GM21737 (cell line): ENCODE measurements at regions not wholly inside any gene's neighbourhood (a gene's known extent, or its start where the extent isn't known, plus 50 kb on each side); places are given as distances from the start of the nearest gene placed in this dataset.
"Not testable (repeated sequence)": the region's sequence is repeated elsewhere in the genome, so short reads cannot be mapped to it uniquely, and the experiment has no call there.

Source experiments
- ATAC-seq: cut with Tn5 transposase; IDR thresholded peaks from one replicate; pipeline ENCODE4 v1.9.1; 2021; ENCODE audit warnings: mild to moderate bottlenecking, moderate library complexity; ENCODE audit not compliant: unreplicated experiment

- ATAC-seq, result no peak
These were observed 360.2 kb downstream of the HHIPL2 start for GRCh38 chr1:222187566-222188332.

- ATAC-seq, result no peak
These were observed 365.3 kb downstream of the HHIPL2 start for GRCh38 chr1:222182641-222183040.

GRCh38 chr1:222181191-222181590, 366.7 kb downstream of the HHIPL2 start:
- ATAC-seq, result no peak

- ATAC-seq, result not testable (repeated sequence)
These were observed 370.4 kb downstream of the HHIPL2 start for GRCh38 chr1:222177496-222177895.

GRCh38 chr1:222171005-222171404, 376.9 kb downstream of the HHIPL2 start:
- no peak for ATAC-seq

- no peak for ATAC-seq
These were observed 379.3 kb downstream of the HHIPL2 start for GRCh38 chr1:222168621-222169020.

- no peak for ATAC-seq
These were observed 380.0 kb downstream of the HHIPL2 start for GRCh38 chr1:222167896-222168295.

GRCh38 chr1:222167111-222167510, 380.8 kb downstream of the HHIPL2 start:
- no peak for ATAC-seq

GRCh38 chr1:222165629-222166028, 382.3 kb downstream of the HHIPL2 start:
- ATAC-seq, result no peak

- no peak for ATAC-seq
These were observed 384.0 kb downstream of the HHIPL2 start for GRCh38 chr1:222163895-222164294.

- ATAC-seq, result no peak
These were observed 386.2 kb downstream of the HHIPL2 start for GRCh38 chr1:222161676-222162075.

- ATAC-seq, result no peak
These were observed 390.3 kb downstream of the HHIPL2 start for GRCh38 chr1:222157612-222158011.

- ATAC-seq, result no peak
These were observed 398.3 kb upstream of the DUSP10 start for GRCh38 chr1:222140206-222140605.

GRCh38 chr1:222138095-222138494, 396.2 kb upstream of the DUSP10 start:
- no peak for ATAC-seq

- ATAC-seq, result no peak
These were observed 395.0 kb upstream of the DUSP10 start for GRCh38 chr1:222136869-222137268.

- no peak for ATAC-seq
These were observed 387.2 kb upstream of the DUSP10 start for GRCh38 chr1:222129041-222129440.

GRCh38 chr1:222127526-222128152, 385.8 kb upstream of the DUSP10 start:
- no peak for ATAC-seq

GRCh38 chr1:222127096-222127495, 385.2 kb upstream of the DUSP10 start:
- ATAC-seq, result no peak

GRCh38 chr1:222126052-222126451, 384.2 kb upstream of the DUSP10 start:
- no peak for ATAC-seq

- ATAC-seq, result no peak
These were observed 382.7 kb upstream of the DUSP10 start for GRCh38 chr1:222124602-222125001.

- ATAC-seq, result no peak
These were observed 381.2 kb upstream of the DUSP10 start for GRCh38 chr1:222123111-222123510.

- ATAC-seq, result no peak
These were observed 375.9 kb upstream of the DUSP10 start for GRCh38 chr1:222117809-222118208.
